Neutrophil (primary cell): ENCODE measurements at regions not wholly inside any gene's neighbourhood (a gene's known extent, or its start where the extent isn't known, plus 50 kb on each side); places are given as distances from the start of the nearest gene placed in this dataset.

ENCODE experiments used
- H3K27ac ChIP-seq: fragments of 200-600 bp; sonication (generic); 2 replicates; pipeline ENCODE4 v1.5.1; 2016; ENCODE audit warnings: mild to moderate bottlenecking, moderate library complexity
- H3K27me3 ChIP-seq: fragments of 200-600 bp; sonication (generic); 2 replicates; pipeline ENCODE4 v1.6.0; 2016; ENCODE audit warnings: mild to moderate bottlenecking
- H3K36me3 ChIP-seq: fragments of 200-600 bp; sonication (generic); 2 replicates; pipeline ENCODE4 v1.5.1; 2017
- H3K4me1 ChIP-seq, 2 experiments: fragments of 200-600 bp in 1 of 2; sonication (generic) in 1 of 2; 1 replicate in 1 of 2; 2 replicates in 1 of 2; pipeline versions ENCODE4 v1.5.1 to v1.6.1; 2013 to 2016; ENCODE audit warnings: low read depth in 1 of 2, low read length in 1 of 2, mild to moderate bottlenecking in 1 of 2, moderate library complexity in 1 of 2; ENCODE audit not compliant: control insufficient read depth in 1 of 2, insufficient read depth in 1 of 2
- H3K4me3 ChIP-seq, 2 experiments: fragments of 200-600 bp in 1 of 2; sonication (generic) in 1 of 2; 1 replicate in 1 of 2; 2 replicates in 1 of 2; pipeline ENCODE4 v1.5.1; 2013 to 2016; ENCODE audit warnings: low read depth in 1 of 2, low read length in 1 of 2, mild to moderate bottlenecking in 1 of 2, moderate library complexity in 1 of 2
- H3K9me3 ChIP-seq: fragments of 200-600 bp; sonication (generic); 2 replicates; pipeline ENCODE4 v1.5.1; 2016
- CTCF ChIP-seq: fragments of 200-600 bp; sonication (generic); IDR thresholded peaks from 2 replicates; pipeline ENCODE4 v1.5.1; 2016; ENCODE audit warnings: antibody characterized with exemption

DNA sequence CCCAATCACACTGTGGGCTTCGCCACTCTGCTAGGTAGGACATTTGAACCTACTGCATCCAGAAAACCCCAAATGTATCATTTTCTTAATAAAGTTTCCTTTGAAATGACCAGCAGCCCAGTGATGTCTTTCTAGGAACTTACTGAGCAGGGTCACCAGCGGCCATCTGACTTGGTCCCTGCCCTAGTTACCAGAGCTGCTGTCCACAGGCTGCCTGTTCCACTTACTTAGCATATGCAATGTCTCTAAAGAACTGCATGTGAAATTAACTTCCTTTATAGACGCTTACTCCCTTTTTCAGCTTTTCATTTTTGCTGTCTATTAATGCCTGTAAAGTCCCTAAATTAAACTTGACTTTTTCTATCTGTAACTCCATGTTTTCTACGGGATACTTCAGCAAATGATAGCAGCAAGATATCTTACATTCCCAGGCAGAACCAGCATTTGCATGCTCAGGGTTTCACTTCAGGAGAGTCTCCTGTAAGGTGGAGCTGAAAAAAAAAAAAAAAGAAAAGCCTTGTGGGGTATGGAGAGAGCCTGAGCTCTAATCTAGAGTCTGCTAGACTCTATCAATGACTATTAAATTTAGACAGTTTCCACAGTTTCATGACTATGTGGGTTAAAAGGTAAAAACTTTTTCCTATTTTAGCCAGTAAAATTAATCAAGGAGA is 125.0 kb downstream of the FAT3 start:
- H3K9me3 ChIP-seq, result no peaks in the 10 kb centered on the region
- H3K36me3 ChIP-seq, result no peaks in the 10 kb centered on the region
- H3K27me3 ChIP-seq, result no peaks in the 10 kb centered on the region
- no peak overlapping the region for H3K27ac ChIP-seq
- no peak overlapping the region for H3K4me3 ChIP-seq
- no peaks in the 10 kb centered on the region for H3K4me1 ChIP-seq
- TF ChIP-seq CTCF, result no peak

GRCh38 chr11:92357344-92357743 is 132.7 kb downstream of the FAT3 start:
- Histone ChIP-seq H3K27ac (no peak overlapping the region), H3K4me3 (no peak overlapping the region), H3K4me1 (no peaks in the 10 kb centered on the region), H3K27me3 (no peaks in the 10 kb centered on the region), H3K9me3 (no peaks in the 10 kb centered on the region), H3K36me3 (no peaks in the 10 kb centered on the region)
- TF ChIP-seq CTCF, result no peak

GRCh38 chr11:92357841-92358240 is 133.2 kb downstream of the FAT3 start:
- no peaks in the 10 kb centered on the region for H3K27me3 ChIP-seq
- no peaks in the 10 kb centered on the region for H3K9me3 ChIP-seq
- H3K4me1 ChIP-seq, result no peaks in the 10 kb centered on the region
- H3K4me3 ChIP-seq, result no peak overlapping the region
- no peaks in the 10 kb centered on the region for H3K36me3 ChIP-seq
- H3K27ac ChIP-seq, result no peak overlapping the region
- no peak for TF ChIP-seq CTCF

DNA sequence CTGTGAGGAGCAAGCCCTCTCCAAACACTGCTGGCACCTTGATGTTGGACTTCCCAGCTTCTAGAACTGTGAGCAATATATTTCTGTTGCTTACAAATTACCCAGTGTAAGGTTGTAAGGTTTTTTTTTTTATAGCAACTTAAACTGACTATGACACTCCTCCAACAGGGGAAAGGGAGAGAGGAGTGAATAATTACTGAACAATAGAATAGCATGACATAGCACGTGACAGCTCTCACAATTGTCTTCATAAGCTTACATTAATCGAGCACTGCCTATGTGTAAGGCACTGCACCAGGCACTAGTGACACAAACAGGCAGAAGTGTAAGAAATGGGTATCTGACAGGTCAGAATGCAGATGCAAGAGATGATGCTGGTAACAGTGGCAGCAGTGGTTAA is 136.9 kb downstream of the FAT3 start:
- H3K9me3 ChIP-seq, result no peaks in the 10 kb centered on the region
- no peak overlapping the region for H3K4me3 ChIP-seq
- no peaks in the 10 kb centered on the region for H3K36me3 ChIP-seq
- no peaks in the 10 kb centered on the region for H3K27me3 ChIP-seq
- no peak for TF ChIP-seq CTCF
- H3K4me1 ChIP-seq, result no peaks in the 10 kb centered on the region
- H3K27ac ChIP-seq, result no peak overlapping the region

DNA sequence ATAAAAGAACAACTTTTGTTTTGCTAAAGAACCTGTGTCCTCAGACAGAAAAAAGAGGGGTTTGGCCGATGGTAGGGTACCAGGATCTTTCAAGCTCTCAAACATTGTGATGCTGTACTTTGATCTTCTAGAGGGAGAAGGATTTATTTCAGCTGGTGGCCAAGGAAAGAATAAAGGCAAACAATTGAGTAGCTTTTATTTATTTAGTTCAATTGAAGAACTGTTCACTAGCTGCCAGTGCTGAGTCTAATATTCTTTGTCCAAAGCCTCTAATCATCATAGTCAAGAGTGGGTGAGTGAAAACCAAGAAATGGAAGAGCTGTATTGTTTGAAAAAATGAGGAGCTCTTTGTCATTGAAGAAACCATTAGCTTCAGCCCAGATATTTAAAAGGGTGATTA is 138.4 kb downstream of the FAT3 start:
- Histone ChIP-seq H3K4me3 (no peak overlapping the region), H3K27ac (no peak overlapping the region), H3K36me3 (no peaks in the 10 kb centered on the region), H3K9me3 (no peaks in the 10 kb centered on the region), H3K27me3 (no peaks in the 10 kb centered on the region), H3K4me1 (no peaks in the 10 kb centered on the region)
- TF ChIP-seq CTCF, result no peak

DNA sequence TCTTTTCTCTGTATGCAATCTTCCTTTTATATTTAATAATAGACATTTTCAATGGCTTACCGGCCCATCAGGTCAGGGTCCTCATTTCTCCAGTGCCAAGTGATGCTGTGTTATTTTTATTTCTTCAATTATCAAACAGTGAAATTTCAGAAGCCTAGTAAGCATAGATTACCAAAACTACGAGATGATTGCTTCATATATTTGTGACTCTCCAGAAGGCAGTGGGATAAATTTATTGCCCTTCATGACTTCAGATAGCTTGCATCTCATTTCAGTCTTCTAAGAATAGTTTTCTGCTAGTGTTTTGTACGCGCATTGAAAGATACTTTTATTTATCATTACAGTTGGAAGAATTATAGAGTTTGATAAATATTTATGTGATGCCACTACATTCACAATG is 139.6 kb downstream of the FAT3 start:
- TF ChIP-seq CTCF, result no peak
- no peaks in the 10 kb centered on the region for H3K27me3 ChIP-seq
- no peak overlapping the region for H3K27ac ChIP-seq
- H3K4me3 ChIP-seq, result no peak overlapping the region
- no peaks in the 10 kb centered on the region for H3K9me3 ChIP-seq
- no peaks in the 10 kb centered on the region for H3K4me1 ChIP-seq
- H3K36me3 ChIP-seq, result no peaks in the 10 kb centered on the region
